CD4-positive, alpha-beta T cell treated with Interleukin-1 beta for 1 hour (primary cell): ENCODE measurements at regions not wholly inside any gene's neighbourhood (a gene's known extent, or its start where the extent isn't known, plus 50 kb on each side); places are given as distances from the start of the nearest gene placed in this dataset.

ENCODE experiments used
- DNase-seq, 2 donors: peaks; one replicate each; pipeline ENCODE4 v3.0.0-alpha.2; 2020 to 2022

DNA sequence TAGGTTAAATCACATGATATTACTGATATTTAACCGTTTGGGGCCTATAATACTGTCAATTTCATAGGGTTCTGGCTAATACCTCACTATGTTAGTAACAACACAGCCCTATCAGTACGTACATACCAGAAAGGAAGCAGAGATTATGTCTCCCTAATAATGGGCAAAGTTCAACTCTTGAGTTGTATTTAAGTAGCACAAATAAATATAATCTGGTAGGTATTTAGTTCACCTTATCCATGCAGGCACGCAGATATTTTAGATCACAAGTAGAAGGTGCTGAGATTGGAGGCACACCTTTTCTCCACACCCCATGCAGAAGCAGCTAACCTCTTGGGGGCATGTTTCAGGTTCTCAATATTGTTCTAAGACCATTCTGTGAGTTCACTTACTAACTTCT lies 118.9 kb downstream of the IRS1 start:
- DNase-seq, result no peak

DNA sequence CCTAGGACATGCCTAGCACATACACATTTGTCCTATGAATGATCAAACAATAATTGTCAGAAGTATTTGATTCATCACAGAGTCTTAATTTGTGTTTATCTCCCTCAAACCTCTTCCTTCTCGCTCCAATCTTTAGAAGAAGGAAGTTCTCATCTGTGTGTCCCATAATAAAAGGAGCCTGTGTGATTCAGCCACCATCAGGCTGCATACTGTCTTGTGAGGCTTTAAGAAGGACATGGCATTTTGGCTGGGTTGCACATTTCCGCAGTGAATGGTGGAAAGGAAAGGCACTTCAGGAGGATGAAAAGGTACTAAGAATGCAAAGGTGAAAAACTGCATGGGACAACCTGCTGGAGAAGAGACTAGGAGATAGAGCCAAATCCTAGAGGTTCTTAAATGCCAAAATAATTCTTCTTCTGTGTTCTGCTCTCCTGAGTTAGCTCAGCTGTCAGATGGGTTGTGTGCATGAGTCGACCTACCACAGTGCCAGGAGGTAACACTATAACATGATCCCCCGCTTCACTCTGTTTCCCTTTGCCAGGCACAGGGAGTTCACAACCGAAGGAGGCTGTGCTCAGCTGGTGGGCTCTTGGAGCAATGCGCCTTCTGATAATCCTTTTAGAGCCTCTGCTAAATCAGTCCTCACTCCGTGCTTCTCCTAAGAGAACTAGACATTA lies 120.1 kb downstream of the IRS1 start:
- no peak for DNase-seq

DNA sequence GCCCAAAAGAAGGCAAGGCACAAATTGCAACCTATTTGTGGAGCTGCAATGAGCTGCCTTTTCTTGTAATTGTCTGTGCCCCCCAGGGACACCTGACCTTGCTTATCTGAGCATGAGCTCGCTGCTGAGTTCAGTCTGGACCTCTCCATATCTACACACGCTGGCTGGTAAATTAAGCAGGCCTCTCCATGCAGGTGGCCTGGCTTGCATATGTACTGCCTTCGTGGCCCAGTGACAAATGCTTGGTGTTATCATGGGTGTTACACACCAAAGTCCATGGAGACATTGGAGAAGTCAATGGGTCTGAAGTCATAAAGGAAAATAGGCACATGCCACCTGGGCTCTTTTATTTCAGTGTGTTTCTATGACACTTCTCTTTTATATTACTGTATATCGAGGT lies 121.2 kb downstream of the IRS1 start:
- no peak for DNase-seq

DNA sequence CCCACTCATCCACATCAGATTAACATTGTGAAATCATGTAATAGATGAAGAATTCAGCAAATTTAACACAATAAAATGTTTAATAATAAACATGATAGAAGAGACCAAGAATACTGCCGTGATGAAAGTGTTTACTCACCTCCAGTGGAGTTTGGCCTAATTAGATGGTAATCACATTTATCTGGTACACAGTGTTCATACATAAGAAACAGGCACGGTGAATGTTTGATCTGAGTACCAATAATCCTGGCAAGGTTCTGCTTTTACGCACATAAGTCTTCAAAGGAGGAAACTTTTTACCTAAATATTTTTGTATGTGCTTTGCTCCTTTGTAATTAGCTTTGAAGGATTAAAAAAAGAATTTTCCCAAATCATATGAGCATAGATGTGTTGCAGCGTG lies 122.5 kb downstream of the IRS1 start:
- DNase-seq, result no peak

DNA sequence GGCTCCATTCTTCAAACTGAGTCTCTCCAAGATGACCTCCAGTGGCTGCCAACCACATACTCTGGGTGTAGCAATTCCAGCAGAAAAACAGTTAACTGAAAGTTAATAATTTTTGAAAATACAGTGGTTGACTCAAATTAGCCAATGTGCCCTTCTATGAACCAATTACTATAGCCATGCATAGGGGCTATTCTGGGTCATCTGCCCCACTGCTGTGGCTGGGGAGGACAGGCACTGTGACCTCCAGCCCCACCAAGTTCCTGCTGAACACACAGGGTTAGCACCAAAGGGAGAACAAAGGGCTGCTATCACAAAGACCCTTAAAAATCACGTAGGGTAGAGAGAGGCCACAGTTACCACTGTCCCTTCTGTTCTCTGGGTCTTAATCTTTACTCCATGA lies 123.0 kb downstream of the IRS1 start:
- no peak for DNase-seq

DNA sequence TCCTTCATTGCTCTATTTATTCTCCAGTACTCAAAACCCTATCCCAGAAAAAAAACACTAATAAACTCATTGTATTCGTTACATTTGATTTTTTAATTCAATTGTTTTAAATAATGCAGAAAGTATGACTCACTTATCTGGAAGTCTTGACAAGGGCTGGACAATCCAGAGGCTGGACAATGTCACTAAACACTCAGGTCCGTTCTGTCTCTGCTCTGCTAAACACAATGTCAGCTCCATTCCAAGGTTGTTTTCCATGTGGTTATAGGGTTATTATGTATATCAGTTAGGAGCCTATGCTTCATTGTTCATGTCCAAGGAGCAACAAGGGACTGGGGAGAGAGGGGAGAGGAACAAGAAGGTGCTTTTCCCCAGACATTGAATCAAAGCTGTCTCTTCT lies 125.5 kb downstream of the IRS1 start:
- no peak for DNase-seq

DNA sequence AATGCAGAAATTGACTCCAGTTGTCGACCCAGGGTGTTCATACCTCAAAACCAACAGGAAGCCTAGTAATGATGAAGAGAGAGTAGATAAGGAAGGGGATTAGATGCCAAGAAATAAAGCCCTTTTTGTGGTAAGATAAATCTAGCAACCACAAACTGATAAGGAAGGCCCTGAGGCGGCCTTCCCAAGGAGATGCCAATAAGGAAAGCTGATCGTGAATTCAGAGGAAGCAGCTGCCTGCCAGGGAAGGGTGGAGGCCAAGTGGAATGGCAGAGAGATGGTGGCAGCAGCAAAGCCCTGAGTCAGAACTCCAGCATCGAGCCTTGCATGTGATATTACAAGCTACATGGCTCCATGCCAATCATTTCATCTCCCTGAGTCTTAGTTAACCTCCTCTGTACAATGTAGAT lies 126.3 kb downstream of the IRS1 start:
- no peak for DNase-seq

DNA sequence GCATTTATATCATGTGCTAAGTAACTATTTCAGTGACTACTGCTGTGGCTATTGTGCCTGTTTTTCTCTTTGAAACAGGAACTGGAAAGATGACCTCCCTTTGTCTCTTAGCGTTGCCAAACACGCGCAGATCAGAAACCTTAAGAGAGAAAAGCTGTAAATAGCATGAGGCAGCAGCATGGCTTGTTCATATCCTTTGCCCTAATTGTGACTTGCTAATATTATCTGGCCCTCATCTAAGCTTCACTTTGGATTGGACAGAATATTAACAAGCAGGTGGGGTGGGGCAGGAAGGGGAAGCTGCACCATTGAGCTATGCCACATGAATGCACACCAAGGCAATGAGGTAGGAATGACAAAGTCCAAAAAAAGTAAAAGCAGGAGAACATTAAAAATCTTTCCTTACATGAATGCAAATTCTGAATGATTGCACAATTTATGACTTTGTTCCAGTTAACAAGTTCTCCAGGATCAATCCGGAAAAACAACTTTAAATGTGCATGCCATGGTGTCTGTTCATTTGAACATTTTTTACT lies 128.4 kb downstream of the IRS1 start:
- DNase-seq, result no peak

DNA sequence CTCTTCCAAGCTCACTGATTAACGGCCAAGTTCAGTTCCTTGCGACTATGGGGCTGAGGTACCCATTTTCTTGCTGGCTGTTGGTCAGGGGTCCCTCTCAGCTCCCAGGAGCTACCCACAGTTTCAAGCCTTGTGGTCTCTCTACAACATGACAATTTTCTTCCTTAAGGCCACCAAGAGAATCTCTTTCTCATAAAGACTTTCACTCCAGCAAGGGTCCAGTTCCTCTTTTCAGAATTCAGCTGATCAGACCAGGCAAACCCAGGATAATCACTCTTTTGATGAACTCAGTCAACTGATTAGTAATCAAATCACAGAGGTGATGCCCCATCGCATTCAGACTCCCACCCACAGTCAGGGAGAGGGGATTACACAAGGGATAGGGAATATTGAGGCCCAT lies 129.7 kb downstream of the IRS1 start:
- no peak for DNase-seq

DNA sequence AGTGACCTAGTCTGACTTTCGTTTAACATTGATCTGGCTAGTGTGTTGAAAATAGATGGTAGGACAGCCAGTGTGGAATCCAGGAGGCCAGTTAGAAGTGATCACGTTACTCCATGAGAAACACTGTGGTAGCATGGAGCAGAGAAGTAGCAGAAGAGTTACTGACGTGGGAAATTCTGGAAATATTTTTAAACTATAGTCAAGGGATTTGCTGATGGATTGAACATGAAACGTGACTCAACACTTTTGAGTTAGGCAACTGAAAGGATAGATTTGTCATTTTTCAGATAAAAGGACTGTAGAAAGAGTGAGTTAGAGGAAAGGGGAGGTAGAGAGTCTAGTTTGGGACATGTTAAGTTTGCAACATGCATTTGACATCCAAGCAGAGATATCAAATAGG lies 130.4 kb downstream of the IRS1 start:
- DNase-seq, result no peak

DNA sequence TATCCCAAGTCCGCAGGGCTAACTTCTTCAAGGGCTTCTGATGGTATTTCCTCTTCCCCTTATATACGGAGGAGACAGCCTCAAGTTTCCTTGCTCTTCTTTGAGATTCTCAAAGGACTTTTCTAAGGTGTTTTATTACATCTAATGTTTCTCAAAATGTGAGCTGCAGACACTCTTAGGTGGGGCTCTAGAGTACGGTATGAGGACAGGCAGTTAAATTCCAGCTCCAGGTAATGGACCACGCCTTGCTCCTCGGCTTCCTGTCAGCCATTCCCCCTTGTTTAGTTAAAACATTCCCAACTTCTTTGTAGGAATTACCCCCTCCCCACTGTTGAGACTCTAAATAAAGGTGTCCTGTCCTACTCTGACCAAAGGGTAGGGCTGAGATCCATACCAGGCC lies 131.9 kb downstream of the IRS1 start:
- DNase-seq, result no peak

DNA sequence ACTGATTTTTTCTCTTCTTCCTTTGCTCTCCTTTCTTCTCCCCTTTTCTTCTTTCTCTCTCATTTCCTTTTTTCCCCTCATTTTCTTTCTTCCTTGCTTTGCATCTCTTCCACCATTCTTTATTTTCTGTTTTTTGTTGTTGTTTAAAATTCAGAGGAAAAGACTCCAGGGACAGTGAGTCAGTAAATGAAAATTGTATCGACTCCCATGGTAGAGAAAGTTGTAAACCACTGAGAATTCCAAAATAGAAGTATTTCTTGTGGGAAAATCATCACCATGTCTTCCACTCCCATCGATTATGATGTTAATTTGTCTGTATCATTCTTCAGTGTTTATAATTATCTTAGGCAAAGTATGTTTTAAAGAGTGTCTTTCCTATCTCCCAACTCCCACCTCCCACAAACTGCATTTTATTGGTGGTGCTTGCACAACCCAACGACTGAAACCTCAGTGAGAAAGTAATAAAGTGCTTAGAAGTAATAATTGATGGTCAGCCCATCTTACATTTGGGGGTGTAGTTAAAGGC lies 134.3 kb downstream of the IRS1 start:
- no peak for DNase-seq

DNA sequence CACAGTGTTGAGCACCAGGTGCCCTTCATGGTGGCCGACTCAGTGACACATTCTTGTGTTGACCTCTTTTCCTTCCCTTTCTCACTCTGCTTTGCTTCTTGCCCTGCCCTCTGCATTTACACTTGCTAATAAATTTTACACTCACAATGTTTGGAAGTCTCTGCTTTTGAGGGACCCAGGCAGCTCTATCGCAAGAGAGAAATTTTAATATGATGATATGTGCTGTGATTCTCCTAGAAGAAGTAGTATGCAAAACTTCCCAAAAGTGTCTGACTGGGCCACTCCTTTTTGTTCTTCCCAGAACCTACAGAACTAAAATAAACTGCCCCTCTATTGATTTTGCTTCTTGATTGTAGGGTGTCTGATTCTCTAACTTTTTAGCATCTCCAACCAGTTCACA lies 135.0 kb downstream of the IRS1 start:
- DNase-seq, result no peak

DNA sequence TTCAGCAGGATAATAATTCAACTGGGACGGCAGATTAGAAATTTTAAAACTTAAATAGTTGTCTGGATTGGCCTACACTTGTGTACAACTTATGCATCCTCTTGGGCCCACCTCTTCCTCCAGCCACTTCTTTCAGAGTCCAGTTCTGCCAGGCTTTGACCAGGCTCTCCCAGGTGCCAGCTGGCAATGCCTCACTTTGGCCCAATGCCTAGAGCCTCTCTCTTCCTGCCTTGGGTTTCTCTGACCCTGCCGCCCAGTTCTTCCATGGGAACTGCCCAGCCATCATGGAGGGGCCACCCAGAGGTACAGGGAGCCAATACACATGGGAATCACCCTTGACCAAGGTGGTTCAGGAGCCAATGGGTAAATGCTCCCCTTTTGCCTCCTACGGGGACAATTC lies 135.5 kb downstream of the IRS1 start:
- DNase-seq, result no peak

DNA sequence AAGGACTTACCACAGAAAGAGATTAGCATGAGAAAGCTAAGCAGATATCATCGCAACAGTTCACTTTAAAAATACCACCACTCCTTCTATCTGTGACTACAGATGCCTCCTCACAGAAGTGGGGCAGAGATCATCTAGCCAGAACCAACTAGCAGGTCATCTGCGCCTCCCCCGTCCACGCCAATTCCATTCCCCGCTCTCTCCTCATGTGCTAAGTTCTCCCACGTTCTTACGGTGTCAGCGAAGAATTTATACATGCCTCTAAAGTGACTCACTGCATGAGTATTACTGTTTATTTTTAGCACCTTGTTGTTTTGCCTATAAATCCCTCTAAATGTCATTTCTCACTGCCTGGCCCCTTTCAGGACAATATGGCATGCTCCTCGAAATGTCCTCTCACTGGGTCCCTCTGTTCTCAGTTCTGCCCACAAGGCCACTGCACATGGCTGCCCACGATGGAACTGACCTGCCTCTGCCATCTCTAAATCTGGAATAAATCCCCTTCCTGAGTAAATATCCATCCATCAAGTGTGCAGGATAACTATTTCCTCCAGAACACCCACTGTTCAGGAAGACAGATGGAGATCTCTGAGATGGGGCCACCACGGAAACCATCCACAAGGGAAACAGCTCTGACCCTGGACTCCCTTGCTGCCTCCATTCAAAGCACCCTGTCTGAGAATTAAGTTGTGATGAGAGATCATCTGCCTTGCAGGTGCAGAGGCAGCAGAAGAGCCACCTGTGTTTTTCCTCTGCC lies 137.7 kb downstream of the IRS1 start:
- DNase-seq, result no peak

DNA sequence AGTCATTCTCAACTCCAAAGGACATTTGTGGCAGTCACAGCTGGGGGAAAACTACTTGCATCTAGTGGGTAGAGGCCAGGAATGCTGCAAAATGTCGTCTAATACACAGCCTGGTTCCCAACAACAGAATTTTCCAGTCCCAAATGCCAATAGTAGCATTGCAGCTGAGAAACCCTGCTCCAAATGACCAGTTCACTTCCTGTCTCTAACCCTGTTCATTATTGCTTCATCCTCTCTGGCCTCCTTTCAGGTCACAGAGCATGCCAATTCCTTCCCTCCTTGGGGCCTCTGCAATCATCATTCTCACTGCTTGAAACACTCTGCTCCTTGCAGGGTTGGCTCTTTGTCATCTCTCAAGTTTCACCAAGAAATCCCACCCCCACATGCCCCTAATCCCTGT lies 139.1 kb downstream of the IRS1 start:
- no peak for DNase-seq

DNA sequence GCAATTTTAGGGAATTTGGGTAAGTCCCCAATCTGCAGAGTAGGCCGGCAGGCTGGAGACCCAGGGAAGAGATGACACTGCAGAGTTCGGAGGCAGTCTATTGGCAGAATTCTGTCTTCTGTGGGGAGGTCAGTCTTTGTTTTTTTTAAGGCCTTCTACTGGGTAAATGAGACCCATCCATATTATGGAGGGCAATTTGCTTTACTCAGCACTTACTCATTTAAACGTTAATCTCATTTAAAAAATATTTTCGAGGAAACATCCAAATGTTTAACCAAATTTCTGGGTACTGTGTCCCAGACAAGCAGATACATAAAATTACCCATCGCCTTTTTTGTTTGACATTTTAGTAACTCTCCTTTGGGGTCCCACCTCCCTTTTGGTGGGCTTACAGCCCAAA lies 139.5 kb downstream of the IRS1 start:
- no peak for DNase-seq

DNA sequence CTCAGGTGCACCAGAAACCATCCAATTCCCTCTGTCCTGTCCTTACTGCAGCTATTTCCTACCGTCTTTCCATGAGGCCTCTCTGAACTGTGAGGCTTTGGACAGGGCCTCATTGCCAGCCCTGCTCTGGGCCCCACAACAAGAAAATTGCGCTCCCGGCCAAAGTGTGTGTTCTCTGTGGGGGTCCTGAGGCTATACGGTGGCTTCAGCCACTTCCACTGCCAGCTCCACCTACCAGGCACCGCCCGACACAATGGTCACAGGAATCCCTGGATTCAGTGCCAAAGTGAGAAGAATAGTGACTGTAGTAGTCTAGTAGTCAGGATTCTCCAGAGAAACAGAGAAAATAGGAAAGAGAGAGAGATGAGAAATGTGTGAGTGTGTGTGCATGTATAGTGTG lies 140.2 kb downstream of the IRS1 start:
- no peak for DNase-seq

DNA sequence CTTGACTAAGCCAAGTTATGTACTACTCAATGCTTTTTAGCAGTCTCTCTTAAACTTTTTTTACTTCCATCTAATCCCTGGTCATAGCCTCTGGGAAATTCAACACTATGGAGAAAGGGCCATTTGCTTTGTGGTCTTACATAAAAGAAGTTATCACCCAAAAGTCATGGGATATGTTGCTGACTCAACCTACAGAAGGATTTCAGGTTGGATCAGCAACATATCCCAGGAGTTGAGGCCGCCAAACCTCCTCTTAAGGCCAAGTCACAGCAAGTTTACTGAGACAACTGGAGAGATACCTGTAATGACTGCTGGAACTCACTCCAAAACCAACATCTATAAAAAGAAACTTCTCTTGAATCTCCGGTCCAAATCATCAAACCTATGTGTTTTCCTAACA lies 141.1 kb downstream of the IRS1 start:
- DNase-seq, result no peak

DNA sequence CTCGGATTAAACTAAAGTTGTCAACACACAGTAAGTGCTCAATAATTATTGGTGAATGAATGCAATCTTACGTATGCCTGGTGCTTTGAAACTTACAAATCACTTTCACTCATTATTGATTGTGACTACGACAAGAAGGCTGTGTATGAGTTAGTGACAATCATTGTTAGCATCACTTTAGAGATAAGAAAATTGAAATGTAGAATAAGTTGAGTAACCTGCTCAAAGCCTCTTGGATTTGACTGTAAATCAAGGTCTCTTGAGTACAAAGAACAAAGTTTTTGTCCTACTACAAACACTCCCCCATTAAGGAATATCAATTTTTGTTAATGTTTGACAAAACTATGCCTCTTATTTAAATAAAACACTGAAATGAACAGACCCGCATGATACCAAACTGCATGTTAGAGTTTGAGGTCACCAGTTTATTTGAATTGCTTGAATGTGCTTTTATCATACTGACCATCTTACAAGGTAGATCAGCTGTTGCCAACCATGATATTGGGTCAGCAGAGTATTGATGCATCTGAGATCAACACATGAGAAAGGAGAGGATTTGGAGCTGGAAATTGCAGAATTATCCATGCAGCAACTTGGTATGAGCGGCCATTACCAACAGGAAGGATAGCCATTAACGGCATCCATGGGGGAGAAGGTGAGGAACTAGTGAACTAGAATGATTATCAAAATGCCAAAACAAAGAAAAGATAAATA lies 142.1 kb downstream of the IRS1 start:
- no peak for DNase-seq

DNA sequence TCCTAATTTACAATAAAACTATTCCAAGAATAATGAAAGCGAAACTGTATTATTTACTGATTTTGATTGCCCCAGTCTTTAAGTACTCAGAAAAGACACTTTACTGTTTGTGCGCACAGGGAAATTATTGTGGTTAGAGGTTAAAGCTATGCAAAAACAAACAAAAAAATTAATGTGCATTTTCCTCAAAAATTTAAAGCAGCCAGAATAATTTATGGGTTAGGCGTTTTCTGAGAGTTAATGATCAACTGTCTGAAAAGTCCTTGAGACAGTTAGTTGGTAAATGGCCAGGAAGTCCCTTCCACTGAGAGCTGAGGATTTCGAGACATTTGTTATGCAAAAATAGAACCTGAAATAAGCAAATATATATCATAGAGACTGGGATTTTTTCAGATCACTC lies 143.3 kb downstream of the IRS1 start:
- DNase-seq, result no peak

DNA sequence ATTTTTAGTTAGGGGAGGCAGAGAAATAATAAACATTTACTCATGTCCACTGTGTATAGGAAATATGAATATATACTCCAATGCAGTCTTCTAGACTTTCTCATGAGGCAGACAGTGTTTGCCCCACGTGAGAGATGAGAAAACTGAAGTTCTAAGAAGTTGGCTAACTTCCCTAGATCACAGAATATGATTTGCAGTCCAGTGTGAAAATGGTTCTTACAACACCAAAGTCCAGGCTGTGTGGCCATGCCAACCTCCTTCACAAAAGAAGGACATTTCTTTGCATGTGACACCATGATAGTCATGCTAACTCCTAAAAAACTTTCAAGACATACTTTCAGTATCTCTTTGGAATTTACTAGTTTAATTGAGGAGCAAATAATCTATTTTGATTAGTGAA lies 143.7 kb downstream of the IRS1 start:
- DNase-seq, result no peak

DNA sequence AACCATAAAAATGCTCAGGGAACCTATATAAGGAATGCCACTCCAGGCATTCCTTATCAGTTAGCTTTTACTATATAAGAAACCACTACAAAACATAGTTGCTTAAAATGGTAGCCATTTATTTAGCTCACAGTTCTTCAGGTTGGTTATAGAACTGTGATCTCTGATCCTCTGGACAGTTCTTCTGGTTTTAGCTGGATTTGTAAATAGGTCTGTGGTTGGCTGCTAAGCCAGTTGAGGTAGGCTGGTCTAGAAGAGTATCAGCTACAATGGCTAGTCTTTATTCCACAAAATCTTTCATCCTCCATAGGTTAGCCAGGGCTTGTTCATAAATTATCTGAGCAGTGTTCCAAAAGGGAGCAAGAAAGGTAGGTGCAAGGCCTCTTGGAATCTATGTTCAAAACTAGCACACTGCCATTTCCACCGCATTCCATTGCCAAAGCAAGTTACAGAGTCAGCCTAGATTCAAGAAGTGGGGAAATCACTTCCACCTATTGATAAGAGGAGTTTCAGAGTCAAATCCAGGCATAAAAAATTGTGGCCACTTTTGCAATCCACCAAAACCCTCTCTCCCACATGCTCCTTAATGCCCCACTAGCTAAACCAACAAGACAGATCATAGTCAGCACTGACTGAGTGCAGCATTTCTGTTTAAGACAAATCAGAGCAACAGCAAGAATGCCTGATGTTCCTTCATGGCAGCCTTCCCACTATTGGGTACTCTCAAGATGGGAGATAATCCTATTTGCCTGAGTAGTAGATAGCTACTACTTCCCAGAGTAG lies 146.4 kb downstream of the IRS1 start:
- no peak for DNase-seq
